ENCODE measurements at regions not wholly inside any gene's neighbourhood (a gene's known extent, or its start where the extent isn't known, plus 50 kb on each side); places are given as distances from the start of the nearest gene placed in this dataset.

GRCh38 chr6:170076466-170077165 is 214.3 kb downstream of the DLL1 start:
- Histone ChIP-seq H3K27me3 (peaks cover 0 to 3% (median 0%) of the 10 kb centered on the region in 11 experiments; a peak in 1 of 22 replicates), H3K9me3 (replicated peaks in 1 of 11) (peaks cover 0 to 21% (median 14%) of the 10 kb centered on the region in 11 experiments; a peak in 11 of 22 replicates), H4K20me1 (no peaks in the 10 kb centered on the region), H3K4me3 (no peak overlapping the region), H3K9ac (no peak overlapping the region), H3K27ac (no peak overlapping the region), H3K4me2 (no peak overlapping the region), H3K36me3 (no peaks in the 10 kb centered on the region), H3K4me1 (peaks cover 0 to 24% (median 7%) of the 10 kb centered on the region in 10 experiments; a peak in 11 of 20 replicates)
- TF ChIP-seq Cebpa-rat (IDR thresholded peaks at IDR 0.05), result no peak

DNA sequence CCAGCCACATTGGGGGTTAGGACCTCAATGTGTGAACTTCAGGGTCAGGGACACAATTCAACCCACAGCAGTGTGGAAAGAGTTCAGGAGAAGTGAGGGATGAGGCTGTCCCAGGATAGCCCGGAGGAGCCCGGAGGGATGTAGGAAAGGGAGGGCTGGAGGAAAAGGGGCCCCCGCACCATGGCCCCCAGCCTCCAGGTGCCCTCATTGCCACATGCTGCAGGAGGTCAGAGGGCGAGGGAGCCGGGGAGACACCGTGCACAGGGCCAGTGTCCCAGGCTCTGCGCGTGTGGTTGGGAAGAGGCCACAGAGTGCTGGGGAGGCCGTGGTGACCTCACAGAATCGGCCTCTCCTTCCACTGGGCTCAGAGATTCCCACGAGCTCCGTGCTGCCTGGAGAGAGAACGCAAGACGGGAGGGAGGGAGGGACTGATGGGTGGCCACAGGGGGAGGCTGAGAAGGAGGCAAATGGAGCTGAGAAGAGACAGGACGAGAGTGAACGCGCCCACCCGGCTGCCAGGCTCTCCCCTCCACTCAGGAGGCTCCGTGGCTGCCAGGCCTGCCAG is 215.1 kb downstream of the DLL1 start:
- no peak overlapping the region; a peak in 1 of 22 replicates for H3K9ac ChIP-seq
- H3K9me3 ChIP-seq (replicated peaks in 1 of 11), result peaks cover 0 to 25% (median 17%) of the 10 kb centered on the region in 11 experiments; a peak in 12 of 22 replicates
- peaks cover 0 to 21% (median 7%) of the 10 kb centered on the region in 10 experiments; a peak in 11 of 20 replicates for H3K4me1 ChIP-seq
- H3K27ac ChIP-seq, result no peak overlapping the region
- H3K4me2 ChIP-seq, result peak overlapping the region in 3 of 11 experiments; percentile 41 to 61 (median 53); a peak in 6 of 22 replicates
- no peak for TF ChIP-seq Cebpa-rat (IDR thresholded peaks at IDR 0.05)
- no peaks in the 10 kb centered on the region for H4K20me1 ChIP-seq
- H3K36me3 ChIP-seq, result no peaks in the 10 kb centered on the region
- H3K27me3 ChIP-seq, result no peaks in the 10 kb centered on the region
- no peak overlapping the region for H3K4me3 ChIP-seq

- Histone ChIP-seq H3K4me1 (peaks cover 0 to 21% (median 7%) of the 10 kb centered on the region in 10 experiments; a peak in 11 of 20 replicates), H3K36me3 (no peaks in the 10 kb centered on the region), H4K20me1 (no peaks in the 10 kb centered on the region), H3K9me3 (replicated peaks in 1 of 11) (peaks cover 7 to 32% (median 23%) of the 10 kb centered on the region in 11 experiments; a peak in 21 of 22 replicates), H3K9ac (no peak overlapping the region), H3K4me2 (peak overlapping the region in 2 of 11 experiments; percentile 2 to 21; a peak in 3 of 22 replicates), H3K4me3 (no peak overlapping the region), H3K27me3 (no peaks in the 10 kb centered on the region), H3K27ac (no peak overlapping the region)
- TF ChIP-seq Cebpa-rat (IDR thresholded peaks at IDR 0.05), result no peak
These were observed 216.0 kb downstream of the DLL1 start for GRCh38 chr6:170074907-170075306.

DNA sequence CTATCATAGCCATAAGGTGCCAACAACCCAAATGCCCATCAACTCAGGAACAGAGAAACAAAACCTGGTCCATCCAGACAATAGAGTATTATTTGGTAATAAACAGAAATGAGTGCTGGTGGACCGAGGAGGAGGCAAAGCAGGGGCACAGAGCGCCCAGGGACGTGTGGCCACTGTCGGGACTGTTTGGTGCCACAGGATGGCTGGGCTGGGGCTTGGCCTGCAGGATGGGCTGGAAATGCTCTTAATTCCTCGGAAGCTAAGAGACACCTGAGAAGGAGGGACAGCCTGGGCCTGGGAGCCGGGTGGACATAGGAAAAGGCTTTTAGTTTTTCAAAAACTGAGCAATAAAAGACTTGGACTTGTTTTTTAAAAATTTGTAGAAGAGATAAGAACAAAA is 216.4 kb downstream of the DLL1 start:
- TF ChIP-seq Cebpa-rat (IDR thresholded peaks at IDR 0.05), result no peak
- H3K4me1 ChIP-seq, result peaks cover 0 to 21% (median 7%) of the 10 kb centered on the region in 10 experiments; a peak in 11 of 20 replicates
- peak overlapping the region in 4 of 11 experiments; percentile 2 to 52 (median 12); a peak in 5 of 22 replicates for H3K4me2 ChIP-seq

DNA sequence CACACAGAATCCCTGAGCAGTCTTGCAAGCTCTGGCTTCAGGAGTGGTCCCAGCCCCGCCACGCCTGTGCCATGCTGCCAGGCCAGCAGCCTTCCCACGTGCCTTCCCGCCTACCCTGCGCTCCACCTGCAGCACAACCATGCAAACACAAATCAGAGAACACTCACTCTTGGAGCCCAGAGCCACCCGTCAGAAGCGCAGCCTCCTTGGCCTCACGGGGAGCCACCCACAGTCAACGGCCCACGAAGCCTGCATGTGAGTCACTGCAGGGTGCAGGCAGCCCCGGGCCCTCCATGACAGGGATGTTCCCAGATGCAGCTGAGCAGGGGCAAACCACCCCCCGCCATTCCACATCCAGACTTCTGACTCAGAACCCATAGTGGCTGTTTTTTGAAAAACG is 217.0 kb downstream of the DLL1 start:
- H3K9me3 ChIP-seq (replicated peaks in 1 of 11), result peaks cover 17 to 34% (median 24%) of the 10 kb centered on the region in 11 experiments
- H3K4me3 ChIP-seq, result no peak overlapping the region
- TF ChIP-seq Cebpa-rat (IDR thresholded peaks at IDR 0.05), result no peak
- no peak overlapping the region for H3K27ac ChIP-seq
- no peaks in the 10 kb centered on the region for H4K20me1 ChIP-seq
- peak overlapping the region in 4 of 11 experiments; percentile 20 to 52 (median 28); a peak in 4 of 22 replicates for H3K4me2 ChIP-seq
- no peaks in the 10 kb centered on the region for H3K27me3 ChIP-seq
- no peak overlapping the region for H3K9ac ChIP-seq
- peaks cover 0 to 21% (median 7%) of the 10 kb centered on the region in 10 experiments; a peak in 11 of 20 replicates for H3K4me1 ChIP-seq
- no peaks in the 10 kb centered on the region; a peak in 1 of 22 replicates for H3K36me3 ChIP-seq

More for the DNA sequence above, 216.4 kb downstream of the DLL1 start:
- Histone ChIP-seq H3K4me3 (no peak overlapping the region), H3K27ac (no peak overlapping the region), H3K9ac (no peak overlapping the region), H3K9me3 (replicated peaks in 1 of 11) (peaks cover 11 to 32% (median 24%) of the 10 kb centered on the region in 11 experiments), H4K20me1 (no peaks in the 10 kb centered on the region), H3K36me3 (no peaks in the 10 kb centered on the region; a peak in 1 of 22 replicates), H3K27me3 (no peaks in the 10 kb centered on the region)

GRCh38 chr6:170072246-170072645 is 218.6 kb downstream of the DLL1 start:
- no peaks in the 10 kb centered on the region for H4K20me1 ChIP-seq
- H3K9me3 ChIP-seq (replicated peaks in 1 of 11), result peaks cover 24 to 46% (median 38%) of the 10 kb centered on the region in 11 experiments
- no peak overlapping the region for H3K4me2 ChIP-seq
- H3K27ac ChIP-seq, result no peak overlapping the region
- no peaks in the 10 kb centered on the region for H3K27me3 ChIP-seq
- no peak for TF ChIP-seq Cebpa-rat (IDR thresholded peaks at IDR 0.05)
- no peak overlapping the region for H3K4me3 ChIP-seq
- no peak overlapping the region for H3K9ac ChIP-seq
- H3K4me1 ChIP-seq, result peaks cover 0 to 21% (median 7%) of the 10 kb centered on the region in 10 experiments; a peak in 11 of 20 replicates
- no peaks in the 10 kb centered on the region; a peak in 1 of 22 replicates for H3K36me3 ChIP-seq

GRCh38 chr6:170069611-170070010 is 221.3 kb downstream of the DLL1 start:
- Histone ChIP-seq H3K36me3 (no peaks in the 10 kb centered on the region; a peak in 1 of 22 replicates), H3K9ac (no peak overlapping the region), H3K27ac (no peak overlapping the region), H3K9me3 (replicated peaks in 1 of 11) (peaks cover 24 to 46% (median 39%) of the 10 kb centered on the region in 11 experiments), H3K4me1 (peaks cover 0 to 12% (median 7%) of the 10 kb centered on the region in 10 experiments; a peak in 10 of 20 replicates), H3K27me3 (no peaks in the 10 kb centered on the region), H4K20me1 (no peaks in the 10 kb centered on the region), H3K4me3 (no peak overlapping the region), H3K4me2 (no peak overlapping the region)
- no peak for TF ChIP-seq Cebpa-rat (IDR thresholded peaks at IDR 0.05)

DNA sequence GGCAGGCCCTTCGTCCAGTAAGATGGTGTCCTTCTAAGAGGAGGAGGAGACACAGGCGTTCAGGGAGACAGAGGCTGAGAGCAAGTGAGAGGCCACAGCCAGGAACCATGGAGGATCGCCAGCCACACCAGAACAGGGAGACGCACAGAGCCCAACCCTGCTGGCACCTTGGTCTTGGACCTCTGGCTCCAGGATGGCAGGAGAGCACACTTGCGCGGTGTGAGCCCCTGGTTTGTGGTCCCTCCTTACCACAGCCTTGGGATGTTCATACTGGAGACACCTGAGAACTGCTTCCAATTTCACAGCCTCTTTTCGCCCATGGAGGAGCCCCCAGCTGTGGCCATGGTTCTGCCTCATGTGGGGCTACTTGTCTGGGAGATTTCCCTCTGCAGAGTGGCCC is 222.4 kb downstream of the DLL1 start:
- TF ChIP-seq Cebpa-rat (IDR thresholded peaks at IDR 0.05), result no peak

DNA sequence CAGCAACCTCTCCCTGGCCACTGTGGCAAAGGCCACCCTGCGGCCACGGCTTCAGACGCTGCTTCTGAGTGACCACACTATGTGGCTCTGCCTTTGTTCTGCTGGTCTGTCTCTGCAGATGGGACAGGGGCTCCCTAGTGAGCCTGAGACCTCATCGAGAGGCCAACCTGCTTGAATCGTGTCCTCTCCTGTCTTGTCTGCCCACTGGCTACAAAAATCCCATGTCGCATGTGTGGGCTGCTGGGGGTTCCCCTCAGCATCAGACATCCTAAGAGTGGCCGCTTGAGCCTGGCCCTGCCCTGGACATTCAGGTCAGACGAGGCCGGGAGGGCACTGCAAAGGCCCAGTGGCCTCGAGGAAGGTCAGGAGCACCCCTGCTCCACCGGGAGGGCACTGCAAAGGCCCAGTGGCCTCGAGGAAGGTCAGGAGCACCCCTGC is 222.9 kb downstream of the DLL1 start:
- no peak overlapping the region for H3K4me2 ChIP-seq
- TF ChIP-seq Cebpa-rat (IDR thresholded peaks at IDR 0.05), result no peak
- H3K27me3 ChIP-seq, result no peaks in the 10 kb centered on the region
- no peak overlapping the region for H3K27ac ChIP-seq
- H3K4me1 ChIP-seq, result no peaks in the 10 kb centered on the region
- no peaks in the 10 kb centered on the region for H4K20me1 ChIP-seq
- H3K9me3 ChIP-seq (replicated peaks in 1 of 11), result peaks cover 24 to 46% (median 39%) of the 10 kb centered on the region in 11 experiments
- no peak overlapping the region for H3K9ac ChIP-seq
- no peak overlapping the region for H3K4me3 ChIP-seq
- H3K36me3 ChIP-seq, result no peaks in the 10 kb centered on the region; a peak in 1 of 22 replicates

More for the DNA sequence above, 222.4 kb downstream of the DLL1 start:
- Histone ChIP-seq H3K9ac (no peak overlapping the region), H3K27me3 (no peaks in the 10 kb centered on the region), H3K4me3 (no peak overlapping the region), H3K4me2 (no peak overlapping the region), H3K27ac (no peak overlapping the region), H3K36me3 (no peaks in the 10 kb centered on the region; a peak in 1 of 22 replicates), H4K20me1 (no peaks in the 10 kb centered on the region), H3K4me1 (peaks cover 0 to under 1% (median 0%) of the 10 kb centered on the region in 10 experiments; a peak in 2 of 20 replicates), H3K9me3 (replicated peaks in 1 of 11) (peaks cover 24 to 46% (median 39%) of the 10 kb centered on the region in 11 experiments)
